ENCODE measurements at regions not wholly inside any gene's neighbourhood (a gene's known extent, or its start where the extent isn't known, plus 50 kb on each side); places are given as distances from the start of the nearest gene placed in this dataset.

DNA sequence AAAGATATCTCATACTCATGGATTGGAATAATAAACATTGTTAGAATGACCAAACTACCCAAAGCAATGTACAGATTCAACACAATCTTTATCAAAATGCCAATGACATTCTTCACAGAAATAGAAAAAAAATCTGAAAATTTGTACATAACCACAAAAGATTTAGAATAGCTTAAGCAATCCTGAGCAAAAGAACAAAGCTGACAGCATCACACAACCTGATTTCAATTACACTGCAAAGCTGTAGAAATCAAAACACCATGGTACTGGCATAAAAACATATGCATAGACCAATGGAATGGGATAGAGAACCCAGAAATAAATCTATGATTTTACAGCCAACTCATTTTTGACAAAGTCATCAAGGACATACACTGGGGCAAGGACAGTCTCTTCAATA lies 130.0 kb upstream of the TMEM72 start:
- no peaks in the 10 kb centered on the region for H3K79me2 ChIP-seq
- H3K4me2 ChIP-seq, result no peak overlapping the region
- H3K27me3 ChIP-seq, result peaks cover 6% of the 10 kb centered on the region
- no peaks in the 10 kb centered on the region for H4K20me1 ChIP-seq (ENCODE audit: insufficient read depth, poor library complexity, severe bottlenecking)
- TF ChIP-seq EZH2 (IDR thresholded peaks at IDR 0.05; ENCODE audit: borderline replicate concordance), result no peak
- TF ChIP-seq, protein P1, sequence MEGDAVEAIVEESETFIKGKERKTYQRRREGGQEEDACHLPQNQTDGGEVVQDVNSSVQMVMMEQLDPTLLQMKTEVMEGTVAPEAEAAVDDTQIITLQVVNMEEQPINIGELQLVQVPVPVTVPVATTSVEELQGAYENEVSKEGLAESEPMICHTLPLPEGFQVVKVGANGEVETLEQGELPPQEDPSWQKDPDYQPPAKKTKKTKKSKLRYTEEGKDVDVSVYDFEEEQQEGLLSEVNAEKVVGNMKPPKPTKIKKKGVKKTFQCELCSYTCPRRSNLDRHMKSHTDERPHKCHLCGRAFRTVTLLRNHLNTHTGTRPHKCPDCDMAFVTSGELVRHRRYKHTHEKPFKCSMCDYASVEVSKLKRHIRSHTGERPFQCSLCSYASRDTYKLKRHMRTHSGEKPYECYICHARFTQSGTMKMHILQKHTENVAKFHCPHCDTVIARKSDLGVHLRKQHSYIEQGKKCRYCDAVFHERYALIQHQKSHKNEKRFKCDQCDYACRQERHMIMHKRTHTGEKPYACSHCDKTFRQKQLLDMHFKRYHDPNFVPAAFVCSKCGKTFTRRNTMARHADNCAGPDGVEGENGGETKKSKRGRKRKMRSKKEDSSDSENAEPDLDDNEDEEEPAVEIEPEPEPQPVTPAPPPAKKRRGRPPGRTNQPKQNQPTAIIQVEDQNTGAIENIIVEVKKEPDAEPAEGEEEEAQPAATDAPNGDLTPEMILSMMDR (IDR thresholded peaks at IDR 0.05; ENCODE audit: poor library complexity), result no peak
- no peak for TF ChIP-seq EZH2phosphoT487 (IDR thresholded peaks at IDR 0.05; ENCODE audit: low read depth, severe bottlenecking, unreplicated experiment)
- DNase-seq (ENCODE audit: low spot score), result no peak
- H3K4me3 ChIP-seq, result no peak overlapping the region
- peaks cover 3% of the 10 kb centered on the region for H3K4me1 ChIP-seq (ENCODE audit: insufficient read depth)
- H2AFZ ChIP-seq, result no peak overlapping the region
- no peaks in the 10 kb centered on the region for H3K9me3 ChIP-seq (ENCODE audit: low read depth)
- no peaks in the 10 kb centered on the region for H3K9me2 ChIP-seq (replicated peaks; ENCODE audit: insufficient read depth)
- no peak overlapping the region for H3K27ac ChIP-seq
- no peaks in the 10 kb centered on the region for H3K36me3 ChIP-seq (replicated peaks; ENCODE audit: insufficient read depth, low read depth)

DNA sequence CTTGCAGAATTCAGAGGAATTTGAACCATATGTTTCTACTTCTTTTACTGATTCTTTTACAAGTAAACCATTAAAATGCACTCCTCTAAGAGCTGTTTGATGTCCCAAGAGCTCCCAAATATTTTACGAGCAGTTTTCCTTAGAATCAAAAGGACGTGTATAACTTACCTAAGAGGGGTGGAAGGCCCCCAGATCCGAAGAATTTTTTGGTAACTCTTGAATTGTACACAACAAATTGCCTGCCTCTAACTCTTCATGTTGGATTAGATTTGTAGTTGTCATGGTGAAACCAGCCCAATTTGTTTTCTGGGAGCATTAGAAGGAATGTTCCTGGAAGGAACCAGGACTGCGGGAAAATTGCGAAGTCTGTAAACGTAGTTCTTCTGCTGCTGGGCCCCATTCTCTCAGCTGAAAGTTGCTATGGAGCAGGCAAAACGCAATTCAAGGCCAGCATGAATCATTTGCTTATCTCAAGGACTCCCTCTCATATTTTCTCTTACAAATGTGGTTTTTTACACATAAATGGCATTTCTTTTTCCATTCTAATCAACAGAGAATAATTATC lies 124.8 kb upstream of the TMEM72 start:
- DNase-seq (ENCODE audit: low spot score), result peak; percentile 63
- no peak overlapping the region for H3K4me2 ChIP-seq
- TF ChIP-seq, protein P1 (IDR thresholded peaks at IDR 0.05; ENCODE audit: poor library complexity), result no peak
- TF ChIP-seq EZH2 (IDR thresholded peaks at IDR 0.05; ENCODE audit: borderline replicate concordance) (no peak), EZH2phosphoT487 (IDR thresholded peaks at IDR 0.05; ENCODE audit: low read depth, severe bottlenecking, unreplicated experiment) (no peak)
- no peaks in the 10 kb centered on the region for H3K9me2 ChIP-seq (replicated peaks; ENCODE audit: insufficient read depth)
- no peaks in the 10 kb centered on the region for H3K27me3 ChIP-seq
- H3K36me3 ChIP-seq (replicated peaks; ENCODE audit: insufficient read depth, low read depth), result no peaks in the 10 kb centered on the region
- H2AFZ ChIP-seq, result no peak overlapping the region
- peak overlapping the region; percentile 18 for H3K27ac ChIP-seq
- H3K4me3 ChIP-seq, result no peak overlapping the region
- no peaks in the 10 kb centered on the region for H4K20me1 ChIP-seq (ENCODE audit: insufficient read depth, poor library complexity, severe bottlenecking)
- no peaks in the 10 kb centered on the region for H3K79me2 ChIP-seq
- H3K4me1 ChIP-seq (ENCODE audit: insufficient read depth), result peaks cover 14% of the 10 kb centered on the region
- no peaks in the 10 kb centered on the region for H3K9me3 ChIP-seq (ENCODE audit: low read depth)
- 37% methylated on average over 7 of the region's 7 CpGs for WGBS (ENCODE audit: low lambda C conversion rate, missing lambda C conversion rate)

DNA sequence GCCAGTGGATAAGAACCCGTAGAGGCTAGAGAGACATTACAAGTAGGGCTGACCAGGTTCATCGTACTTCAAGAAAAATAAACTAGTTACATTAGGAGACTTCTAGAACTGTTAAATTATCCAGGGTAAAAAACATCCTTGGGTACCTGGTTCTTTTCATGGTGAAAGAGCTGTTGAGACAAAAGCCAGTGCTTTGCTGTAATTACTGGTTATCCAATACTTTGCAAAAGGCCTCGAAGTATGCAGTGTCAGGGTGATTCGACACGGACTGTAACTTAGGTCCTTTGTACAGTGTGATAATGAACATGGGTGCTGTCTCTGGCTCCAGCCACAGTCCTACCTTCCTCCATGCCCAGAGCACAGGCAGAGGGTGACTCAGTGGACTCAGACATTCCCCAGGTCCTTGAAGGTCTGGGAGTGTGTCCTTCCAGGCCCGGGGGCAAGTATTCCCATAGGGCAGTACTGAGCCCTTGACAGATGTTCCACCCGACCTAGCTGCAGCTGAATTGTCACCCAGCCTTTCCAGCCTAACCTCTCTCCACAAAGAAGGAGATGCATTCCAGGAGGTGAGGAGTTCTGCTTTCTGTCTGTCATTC lies 123.6 kb upstream of the TMEM72 start:
- Histone ChIP-seq H3K9me2 (replicated peaks; ENCODE audit: insufficient read depth) (no peaks in the 10 kb centered on the region), H2AFZ (no peak overlapping the region), H3K36me3 (replicated peaks; ENCODE audit: insufficient read depth, low read depth) (no peaks in the 10 kb centered on the region), H3K27me3 (no peaks in the 10 kb centered on the region), H3K27ac (peak overlapping the region; percentile 18), H3K9me3 (ENCODE audit: low read depth) (no peaks in the 10 kb centered on the region), H3K4me2 (no peak overlapping the region), H3K4me3 (no peak overlapping the region), H3K79me2 (no peaks in the 10 kb centered on the region), H4K20me1 (ENCODE audit: insufficient read depth, poor library complexity, severe bottlenecking) (no peaks in the 10 kb centered on the region), H3K4me1 (ENCODE audit: insufficient read depth) (peaks cover 14% of the 10 kb centered on the region)
- 62% methylated on average over 7 of the region's 7 CpGs for WGBS (ENCODE audit: low lambda C conversion rate, missing lambda C conversion rate)
- TF ChIP-seq EZH2phosphoT487 (IDR thresholded peaks at IDR 0.05; ENCODE audit: low read depth, severe bottlenecking, unreplicated experiment), result no peak
- no peak for TF ChIP-seq EZH2 (IDR thresholded peaks at IDR 0.05; ENCODE audit: borderline replicate concordance)
- TF ChIP-seq, protein P1 (IDR thresholded peaks at IDR 0.05; ENCODE audit: poor library complexity), result no peak
- no peak for DNase-seq (ENCODE audit: low spot score)

Data from hepatocyte (in vitro differentiated cells).